ENCODE measurements at regions not wholly inside any gene's neighbourhood (a gene's known extent, or its start where the extent isn't known, plus 50 kb on each side); places are given as distances from the start of the nearest gene placed in this dataset.
"Not testable (repeated sequence)": the region's sequence is repeated elsewhere in the genome, so short reads cannot be mapped to it uniquely, and the experiment has no call there.

DNA sequence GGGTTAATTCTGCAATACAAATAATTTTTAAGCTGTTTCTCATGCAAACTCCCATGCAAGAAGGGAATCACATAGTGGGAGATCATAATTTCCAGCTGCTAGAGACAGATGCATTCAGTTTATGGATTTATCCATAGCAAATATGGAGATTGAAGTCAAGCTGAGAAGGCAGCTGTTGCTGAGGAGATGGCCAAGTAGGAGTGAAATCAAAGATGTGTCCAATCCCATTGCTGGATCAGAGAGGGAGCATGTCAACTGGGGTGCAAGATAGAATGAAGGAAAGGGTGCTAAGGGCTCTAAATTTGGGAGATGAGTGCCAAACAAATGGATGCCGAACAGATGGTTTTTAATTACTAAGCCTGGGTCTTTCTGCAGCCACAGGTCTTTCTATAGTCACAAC, 504.5 kb downstream of the NFIB start:
- DNase-seq = no peak

DNA sequence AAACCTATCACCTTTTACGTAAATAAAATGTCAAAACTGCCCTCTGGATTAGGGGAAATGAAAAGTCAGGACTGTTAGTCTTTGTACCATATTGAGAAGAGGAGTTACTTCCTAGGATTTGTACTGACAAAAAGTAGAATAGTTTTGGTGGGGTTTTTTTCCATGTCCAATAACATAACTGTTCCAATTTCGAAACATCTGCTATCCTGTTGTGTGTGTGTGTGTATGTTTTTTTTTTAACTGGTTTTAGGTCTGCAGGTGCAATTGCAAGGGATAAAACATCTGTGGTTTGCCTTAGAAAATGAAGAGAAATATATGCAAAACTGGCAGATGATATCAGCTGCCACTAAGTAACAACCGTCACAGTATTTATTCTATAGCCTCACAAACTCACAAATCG, 506.8 kb downstream of the NFIB start:
- DNase-seq = no peak

DNA sequence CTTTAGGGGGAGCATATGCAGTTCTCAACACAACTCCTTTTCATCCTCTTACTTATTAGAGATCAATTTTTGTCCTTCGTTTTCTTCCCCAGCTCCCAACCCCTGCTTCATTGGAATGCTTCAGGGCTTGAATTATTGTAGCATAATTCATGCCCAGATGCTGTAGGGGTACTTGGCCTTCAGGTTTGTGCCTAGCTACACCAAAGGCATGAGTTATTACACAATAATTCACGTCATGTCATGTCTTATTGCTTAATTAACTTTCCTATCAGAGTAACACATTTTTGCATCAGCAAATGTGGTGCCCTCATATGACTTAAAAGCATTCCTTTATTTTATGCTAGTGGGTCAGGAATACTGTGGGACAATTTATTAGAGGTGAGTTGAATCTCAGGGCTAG, 507.2 kb downstream of the NFIB start:
- no peak for DNase-seq

DNA sequence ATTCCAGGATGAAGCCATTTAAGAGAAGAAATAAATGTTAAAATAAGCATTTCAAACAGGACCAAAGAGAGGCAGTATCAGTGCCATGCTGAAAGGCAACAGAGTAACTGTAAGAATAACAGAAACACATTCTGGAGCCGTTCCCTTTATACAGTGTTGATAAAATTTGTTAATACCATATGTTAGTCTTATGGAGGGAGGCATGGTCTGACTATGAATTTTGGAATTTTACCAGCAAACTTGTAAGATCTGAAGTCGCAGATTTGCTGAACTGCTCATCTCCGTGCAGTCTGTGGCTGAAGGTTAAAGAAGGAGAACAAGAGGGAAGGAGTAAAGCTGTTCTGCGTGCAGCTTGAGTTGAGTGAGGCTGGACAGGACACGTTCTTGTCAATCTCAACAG, 508.4 kb downstream of the NFIB start:
- DNase-seq = no peak

DNA sequence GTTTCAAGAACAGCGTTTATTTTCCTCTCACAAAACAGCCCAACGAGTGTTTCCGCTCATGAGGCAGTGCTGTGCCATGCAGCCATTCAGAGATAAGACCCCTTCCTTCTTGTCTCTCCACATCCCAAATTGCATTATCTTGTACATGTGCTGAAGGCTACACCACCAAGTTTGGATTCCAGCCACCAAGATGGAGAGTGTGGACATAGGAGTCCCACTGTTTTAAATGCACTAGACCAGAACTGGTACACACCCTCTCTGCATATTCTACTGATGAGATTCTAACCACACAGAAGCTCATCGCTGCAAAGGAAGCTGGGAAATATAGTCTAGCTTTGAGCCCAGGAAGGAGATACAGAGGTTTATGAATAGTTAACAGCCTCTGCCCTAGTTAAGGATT, 509.4 kb downstream of the NFIB start:
- DNase-seq = no peak

DNA sequence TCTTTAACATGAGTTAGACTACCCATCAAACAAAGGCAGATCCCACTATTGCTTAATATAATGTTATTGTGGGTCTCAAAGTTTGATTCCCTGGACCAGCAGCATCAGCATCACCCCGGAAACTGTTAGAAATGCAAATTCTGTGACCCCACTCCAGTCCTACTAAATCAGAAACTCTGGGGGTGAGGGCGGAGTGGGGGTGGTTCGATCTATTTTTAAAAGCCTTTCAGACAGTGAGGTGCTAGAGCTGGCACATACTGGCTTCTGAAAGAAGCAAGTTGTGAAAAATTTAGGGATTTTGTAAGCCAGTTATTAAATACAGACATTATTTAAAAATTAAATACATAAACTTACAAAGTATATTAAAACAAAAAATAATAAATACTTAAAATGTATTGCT, 513.2 kb downstream of the NFIB start:
- DNase-seq = no peak

DNA sequence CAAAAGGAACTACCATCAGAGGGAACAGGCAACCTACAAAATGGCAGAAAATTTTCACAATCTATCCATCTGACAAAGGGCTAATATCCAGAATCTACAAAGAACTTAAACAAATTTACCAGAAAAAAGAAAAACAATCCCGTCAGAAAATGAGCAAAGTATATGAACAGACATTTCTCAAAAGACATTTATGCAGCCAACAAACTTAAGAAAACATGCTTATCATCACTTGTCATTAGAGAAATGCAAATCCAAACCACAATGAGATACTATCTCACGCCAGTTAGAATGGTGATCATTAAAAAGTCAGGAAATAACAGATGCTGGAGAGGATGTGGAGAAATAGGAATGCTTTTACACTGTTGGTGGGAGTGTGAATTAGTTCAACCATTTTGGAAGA, 516.2 kb downstream of the NFIB start:
- not testable (repeated sequence) for DNase-seq

DNA sequence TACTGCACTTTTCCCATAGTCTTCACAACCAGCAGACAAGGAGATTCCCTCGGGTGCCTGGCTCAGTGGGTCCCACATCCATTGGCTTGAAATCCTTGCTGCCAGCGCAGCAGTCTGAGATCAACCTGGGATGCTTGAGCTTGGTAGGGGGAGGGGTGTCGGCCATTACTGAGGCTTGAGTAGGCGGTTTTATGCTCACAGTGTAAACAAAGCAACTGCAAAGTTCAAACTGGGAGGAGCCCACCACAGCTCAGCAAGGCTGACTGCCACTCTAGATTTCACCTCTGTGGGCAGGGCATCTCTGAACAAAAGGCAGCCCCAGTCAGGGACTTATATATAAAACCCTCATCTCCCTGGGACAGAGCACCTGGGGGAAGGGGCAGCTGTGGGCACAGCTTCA, 512.3 kb upstream of the MPDZ start:
- DNase-seq = no peak

DNA sequence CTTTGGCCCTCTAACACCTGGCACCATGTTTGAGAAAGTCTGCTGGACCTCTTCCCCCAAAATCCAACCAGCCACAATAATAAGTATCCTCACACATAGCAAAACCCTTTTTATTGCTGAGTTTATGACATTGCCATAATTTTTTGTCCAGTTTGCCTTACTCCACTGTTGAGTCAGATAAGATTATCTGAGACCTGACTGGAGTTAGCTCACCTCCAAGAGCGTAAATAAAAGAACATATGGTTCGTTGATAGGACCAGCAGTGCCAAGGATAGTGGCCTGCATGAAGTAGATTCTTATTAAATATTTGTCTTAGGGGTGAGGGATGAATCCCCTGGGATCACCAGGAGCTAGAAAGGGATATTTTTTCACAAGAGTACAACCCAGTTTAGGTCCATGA, 510.6 kb upstream of the MPDZ start:
- no peak for DNase-seq

DNA sequence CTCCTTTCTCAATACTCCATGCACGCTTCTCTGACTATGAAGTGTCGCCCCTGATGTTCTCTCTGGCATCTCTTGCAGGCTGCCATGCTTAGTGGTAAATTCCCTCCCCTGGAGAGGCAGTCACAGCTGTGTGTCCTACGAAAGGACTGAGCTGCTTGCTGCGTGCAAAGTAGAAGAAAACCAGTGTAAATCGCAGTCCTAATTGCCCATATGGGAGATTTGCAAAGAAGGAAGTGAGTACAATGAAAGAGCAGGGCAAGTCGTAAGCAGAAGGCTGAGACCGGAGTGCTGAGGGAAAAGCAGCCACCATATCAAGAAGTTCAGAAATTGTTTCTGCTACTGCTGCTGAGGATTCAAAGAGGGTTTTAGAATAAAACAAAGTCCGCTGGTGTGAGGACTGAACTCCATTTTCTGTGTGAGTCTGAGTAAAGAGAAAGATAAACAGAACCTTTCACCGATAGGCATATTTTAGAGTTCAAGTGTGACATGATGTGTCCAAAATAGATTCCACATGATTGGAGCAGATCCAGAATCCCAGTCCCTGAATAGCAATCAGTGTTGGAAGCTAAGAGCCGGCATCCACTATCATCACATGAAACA, 507.8 kb upstream of the MPDZ start:
- no peak for DNase-seq

DNA sequence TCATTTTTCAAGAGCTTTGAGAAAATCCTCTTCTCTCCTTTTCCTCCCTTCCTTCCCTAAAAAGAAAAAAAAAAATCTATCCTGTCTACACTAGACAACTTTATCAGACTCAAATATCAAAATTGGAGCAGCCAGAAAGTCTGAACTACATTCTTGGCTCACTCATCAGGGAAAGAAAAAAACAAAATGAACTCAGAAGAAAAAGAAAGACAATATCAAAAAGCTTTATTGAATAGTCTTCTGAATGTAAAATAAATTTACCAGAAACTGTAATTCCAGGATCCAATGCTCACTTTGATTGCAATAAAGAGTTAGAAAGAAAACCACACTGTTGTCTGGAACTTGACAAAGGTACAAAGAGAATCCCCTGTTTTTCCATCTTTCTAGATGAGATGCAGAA, 507.2 kb upstream of the MPDZ start:
- DNase-seq = no peak

DNA sequence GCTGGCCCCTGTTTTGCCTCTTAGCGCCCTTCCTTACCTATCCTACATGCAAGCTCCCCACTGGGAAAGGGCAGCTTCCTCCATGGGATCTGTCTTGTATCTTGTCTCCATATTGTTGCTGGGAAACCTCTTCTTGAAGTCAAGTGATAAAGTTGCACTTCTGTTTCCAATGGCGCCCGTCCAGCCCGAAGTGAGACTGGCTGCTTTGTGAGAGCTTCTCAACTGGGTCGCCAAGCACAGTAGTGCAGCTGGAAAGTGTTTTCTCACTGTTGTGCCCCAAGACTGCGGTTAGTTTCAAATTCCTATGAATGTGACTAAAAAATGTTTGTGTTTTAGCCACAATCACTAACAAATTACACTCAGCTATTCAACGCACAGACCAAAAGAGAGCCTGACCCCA, 506.6 kb upstream of the MPDZ start:
- no peak for DNase-seq

DNA sequence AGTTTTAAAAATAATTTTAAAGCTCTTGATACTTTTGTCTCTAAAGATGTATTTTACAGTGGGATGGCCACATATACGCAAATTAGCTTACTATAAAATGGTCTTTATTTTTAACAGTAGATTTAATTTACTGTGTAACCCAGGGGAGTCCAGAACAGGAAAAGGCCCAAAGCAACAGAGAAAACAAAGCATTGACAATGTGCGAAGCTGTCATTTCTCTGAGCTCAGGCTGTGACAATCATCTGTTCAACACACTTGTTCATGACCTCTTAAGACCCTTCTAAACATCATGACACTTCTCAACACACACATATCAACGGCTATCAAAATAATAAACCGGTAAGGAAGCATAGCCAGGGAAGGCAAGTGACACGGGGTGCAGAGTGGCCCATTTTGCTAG, 499.6 kb upstream of the MPDZ start:
- DNase-seq = no peak

DNA sequence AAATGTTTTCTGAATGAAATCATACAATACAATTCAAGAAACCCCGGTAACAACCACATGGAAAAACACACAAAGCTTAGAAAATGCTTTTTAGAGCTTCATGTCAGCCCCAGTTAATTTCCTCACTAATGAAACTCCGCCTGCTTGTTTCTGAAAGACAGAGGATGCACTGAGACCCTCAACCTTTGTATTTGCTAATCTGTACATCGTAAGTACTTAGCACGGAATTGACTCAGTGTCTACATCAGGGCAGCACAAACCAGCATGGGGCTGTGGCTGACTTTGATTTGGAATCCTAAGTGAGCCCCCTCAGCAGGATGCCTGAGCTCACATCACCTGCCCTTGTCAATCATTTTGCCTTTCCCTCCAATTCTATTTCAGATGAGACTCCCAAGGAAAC, 499.1 kb upstream of the MPDZ start:
- no peak for DNase-seq

DNA sequence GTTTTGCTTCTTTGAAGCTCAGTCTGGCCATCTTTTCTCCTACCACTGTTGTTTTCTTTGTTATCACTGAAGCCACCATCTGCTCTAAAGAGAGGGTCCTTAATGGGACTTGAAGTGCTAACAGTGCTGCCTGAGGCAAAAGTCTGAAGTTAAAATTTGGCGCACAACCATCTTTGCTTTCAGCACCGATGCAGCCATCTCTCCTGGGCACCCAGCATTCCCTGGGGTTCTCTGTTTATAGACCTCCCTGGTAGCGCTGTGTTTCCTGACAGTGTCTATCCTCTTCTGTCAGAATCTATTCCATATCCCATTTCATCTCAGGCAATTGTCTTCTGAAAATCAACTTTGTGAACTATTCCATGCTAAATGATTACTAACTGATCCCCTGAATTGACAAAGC, 491.5 kb upstream of the MPDZ start:
- no peak for DNase-seq

DNA sequence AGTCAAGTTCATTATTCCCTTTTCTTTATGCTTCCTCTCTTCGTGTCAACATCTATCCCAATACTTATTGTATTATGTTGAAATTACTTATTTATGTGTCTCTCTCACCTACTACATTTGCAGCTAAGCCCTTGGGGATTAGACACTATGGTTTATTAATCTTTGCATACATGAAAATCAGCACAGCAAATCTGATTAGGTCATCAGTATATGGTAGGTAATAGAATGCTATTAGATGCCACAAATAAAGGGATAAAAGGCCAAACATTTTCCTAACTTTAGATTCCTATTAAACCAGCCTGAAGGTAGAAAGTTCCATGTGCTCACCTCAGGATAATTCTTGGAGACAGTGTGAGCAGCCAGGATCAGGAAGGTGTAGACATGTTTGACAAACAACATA, 490.1 kb upstream of the MPDZ start:
- DNase-seq = no peak

DNA sequence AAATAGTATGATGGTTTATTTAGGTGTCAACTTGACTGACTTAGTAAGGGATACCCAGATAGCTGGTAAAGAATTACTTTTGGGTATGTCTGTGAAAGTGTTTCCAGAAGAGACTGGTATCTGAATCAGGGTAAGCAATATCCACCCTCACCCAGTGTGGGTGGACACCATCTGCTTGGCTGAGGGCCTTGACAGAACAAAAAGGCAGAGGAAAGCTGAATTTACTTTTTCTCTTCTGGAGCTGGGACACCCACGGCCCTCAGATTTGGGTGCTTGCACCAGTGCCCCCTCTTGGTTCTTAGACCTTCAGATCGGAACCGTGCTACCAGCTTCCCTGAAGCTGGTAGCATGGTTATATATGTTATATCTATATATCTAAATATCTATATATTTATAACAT, 489.5 kb upstream of the MPDZ start:
- DNase-seq = no peak

DNA sequence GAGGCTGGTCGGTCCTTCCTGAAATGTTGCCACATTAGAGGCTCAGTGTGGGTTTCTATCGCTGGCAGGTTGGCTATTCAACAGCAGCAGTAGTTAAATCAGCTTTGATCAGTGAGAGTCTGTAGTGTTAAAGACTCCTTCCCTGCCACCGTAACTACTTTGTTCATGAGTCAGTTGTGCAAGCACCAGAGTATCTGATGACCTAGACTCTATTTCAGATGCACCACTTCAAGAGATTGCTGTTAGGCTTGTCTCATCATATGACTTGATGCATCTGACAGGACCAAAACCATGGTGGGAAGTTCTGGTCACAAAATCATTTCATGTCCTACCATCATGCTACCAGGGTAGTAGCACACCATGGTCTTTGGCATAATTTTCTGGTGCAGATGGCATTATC, 482.7 kb upstream of the MPDZ start:
- no peak for DNase-seq

DNA sequence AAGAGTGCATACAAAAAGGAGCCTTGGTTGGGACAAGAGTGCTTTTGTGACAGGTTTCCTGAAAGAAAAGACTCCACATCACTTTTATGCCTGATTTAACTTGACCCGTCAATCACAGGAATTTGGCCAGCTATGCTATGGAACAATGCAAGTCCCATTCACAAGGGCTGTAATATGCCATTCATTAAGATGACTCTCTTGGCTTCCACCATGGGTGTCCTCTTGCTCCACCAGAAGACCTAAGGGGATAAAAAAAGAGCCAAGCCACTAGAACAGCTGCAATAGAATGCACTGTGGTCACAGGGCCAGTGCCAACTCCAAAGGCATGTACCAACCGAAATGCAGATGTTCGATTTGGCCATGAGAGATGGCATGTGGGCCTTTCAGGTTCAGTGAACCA, 480.1 kb upstream of the MPDZ start:
- DNase-seq = no peak

DNA sequence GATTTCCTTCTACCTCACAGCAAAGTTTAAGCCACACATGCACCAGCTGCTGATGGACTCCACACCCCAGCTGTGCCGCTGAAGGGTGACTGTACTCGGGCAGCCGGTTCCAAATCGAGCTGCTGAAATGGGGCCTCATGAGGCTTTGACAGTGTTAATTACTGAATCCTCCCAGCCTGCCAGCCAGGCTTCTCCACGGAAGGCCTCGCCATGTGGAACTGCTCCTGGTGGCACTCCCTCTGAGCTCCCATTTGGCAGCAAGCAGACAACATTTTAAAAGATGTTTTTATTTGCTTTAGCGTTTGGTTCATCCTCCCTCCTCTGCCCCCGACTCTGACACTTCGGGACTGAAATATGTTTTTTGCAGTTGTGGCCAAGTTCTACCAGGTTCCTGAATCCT, 479.4 kb upstream of the MPDZ start:
- no peak for DNase-seq

DNA sequence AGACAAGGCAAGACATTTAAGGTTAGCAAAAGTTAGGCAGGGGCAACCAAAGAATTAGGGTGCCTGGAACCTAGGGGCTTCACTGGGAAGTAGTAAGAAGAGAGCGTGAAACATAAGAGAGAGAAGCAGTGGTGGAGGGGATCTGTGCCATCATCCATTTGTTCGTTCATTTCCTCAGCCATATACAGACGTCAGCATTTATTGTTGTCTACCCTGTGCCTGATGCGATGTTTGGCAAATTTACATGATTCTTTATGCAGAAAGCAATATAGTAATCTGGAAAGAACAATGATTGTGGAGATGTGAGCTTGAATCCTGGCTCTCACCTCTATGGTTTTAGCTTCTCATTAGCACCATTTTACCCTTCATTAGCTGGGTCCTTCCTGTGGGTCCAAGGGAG, 477.5 kb upstream of the MPDZ start:
- DNase-seq = no peak

DNA sequence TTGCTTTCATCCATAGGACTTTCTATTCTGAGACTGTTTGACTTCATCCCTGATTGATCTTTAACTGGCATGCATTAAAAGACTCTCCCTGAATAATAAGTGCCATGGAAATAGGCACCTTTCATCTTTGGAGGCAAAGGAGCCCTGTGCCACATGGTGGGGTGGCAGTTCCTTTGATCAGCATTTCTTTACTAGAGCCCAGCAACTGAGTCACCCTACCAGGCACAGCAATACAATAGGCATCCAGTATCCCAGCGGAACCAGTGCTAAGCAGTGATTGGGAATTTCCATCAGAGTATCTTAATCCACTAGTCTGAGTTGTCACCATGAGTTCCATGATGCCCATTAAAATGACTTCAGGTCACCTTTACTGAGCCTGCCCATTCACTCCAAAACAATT, 476.1 kb upstream of the MPDZ start:
- no peak for DNase-seq

DNA sequence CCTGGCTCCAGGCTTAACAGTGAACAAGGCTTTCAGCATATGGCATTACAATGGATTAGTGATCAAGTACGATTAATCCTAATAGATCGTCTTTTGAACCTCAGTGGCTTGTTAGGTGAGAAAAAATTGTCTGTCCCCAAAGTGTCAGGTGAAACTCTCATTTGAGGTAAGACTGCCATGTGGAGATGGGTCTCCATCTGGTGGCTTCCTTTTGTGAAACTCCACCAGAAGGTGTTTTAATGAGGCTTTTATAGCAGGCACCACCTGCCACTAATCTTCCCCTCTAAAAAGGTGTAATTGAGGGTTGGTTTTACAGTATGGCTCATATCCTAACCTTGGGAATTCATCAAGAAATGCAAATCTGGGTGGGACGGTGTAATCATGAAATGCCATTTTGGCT, 471.1 kb upstream of the MPDZ start:
- no peak for DNase-seq

DNA sequence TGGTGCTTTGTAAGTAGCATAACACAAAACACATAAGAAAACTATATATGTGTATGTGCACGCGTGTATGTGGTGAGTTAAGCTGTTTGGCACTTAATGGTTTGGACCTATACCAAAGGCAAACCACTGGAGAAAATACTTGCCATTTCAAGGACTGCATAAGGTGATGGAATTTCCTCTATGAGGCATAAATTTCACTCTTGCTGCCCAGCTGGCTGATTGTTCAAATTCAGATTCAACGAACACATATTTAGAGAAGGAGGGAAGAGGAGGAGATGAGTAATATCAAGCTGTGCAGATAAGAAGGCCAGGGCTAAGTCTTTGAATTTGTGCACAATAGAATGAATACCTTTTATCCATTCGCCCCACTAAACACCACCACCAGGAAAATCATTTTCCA, 470.6 kb upstream of the MPDZ start:
- no peak for DNase-seq

DNA sequence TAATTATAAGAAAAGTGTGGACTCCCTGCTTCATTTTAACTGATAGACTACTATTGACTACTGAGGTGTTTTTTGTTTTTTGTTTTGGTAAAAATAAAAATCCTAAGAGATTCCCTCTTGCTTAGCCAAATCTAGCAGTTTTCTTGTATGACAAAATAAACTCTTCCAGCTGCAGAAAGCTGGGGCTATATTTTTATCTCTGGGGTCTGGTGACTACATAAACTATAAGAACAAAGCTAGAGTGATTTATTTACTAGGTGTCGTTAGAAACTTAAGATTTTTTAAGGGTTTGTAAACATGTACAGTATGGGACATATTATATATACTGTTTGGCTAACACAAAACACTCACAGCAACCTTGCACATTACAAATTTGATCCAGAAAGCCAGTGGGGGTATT, 467.4 kb upstream of the MPDZ start:
- DNase-seq = no peak

DNA sequence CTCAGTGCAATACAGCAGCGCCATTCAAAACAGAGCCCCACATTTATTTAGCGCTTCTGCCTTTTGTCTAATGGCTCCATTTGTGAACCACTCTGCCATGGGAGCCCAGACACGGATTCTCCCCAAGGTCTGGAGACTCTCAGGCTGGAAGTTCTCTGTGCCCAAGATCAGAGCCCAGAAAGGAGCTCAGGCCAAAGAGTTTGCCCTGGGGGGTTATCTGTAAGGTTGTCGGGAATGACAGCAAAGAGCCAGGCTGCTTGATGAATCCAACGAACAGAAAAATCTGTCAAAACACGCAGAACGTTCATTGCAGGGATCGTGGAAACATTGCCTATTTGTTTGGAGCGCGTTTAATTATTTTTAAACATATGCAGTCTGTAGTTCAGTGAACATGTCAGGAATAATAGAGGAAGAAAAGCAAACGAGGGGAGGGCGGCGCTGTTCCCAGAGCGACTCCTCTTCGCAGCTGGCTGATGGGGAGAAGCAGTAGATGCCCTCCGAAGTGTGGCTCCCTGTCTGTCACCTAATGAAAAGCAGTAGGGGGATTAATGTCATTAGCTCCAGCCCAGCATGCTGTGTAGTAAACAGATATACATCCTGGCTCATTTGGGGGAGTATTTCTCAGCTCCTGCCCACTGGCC, 464.9 kb upstream of the MPDZ start:
- no peak for DNase-seq

Data from stimulated activated CD8-positive, alpha-beta memory T cell treated with anti-CD3 and anti-CD28 coated beads, Interleukin-4, amount 100 ng/mL, for 48 hours (primary cell).